Naive thymus-derived CD8-positive, alpha-beta T cell (primary cell): ENCODE measurements at regions not wholly inside any gene's neighbourhood (a gene's known extent, or its start where the extent isn't known, plus 50 kb on each side); places are given as distances from the start of the nearest gene placed in this dataset.

Source experiments
- ATAC-seq, 2 donors: fragments of 150-1000 bp; cut with Tn5 transposase in 1 of 2; sonication (Bioruptor Pico), chemical (Tn5 transposase) in 1 of 2; 1 replicate in 1 of 2; 2 replicates in 1 of 2; pipeline ENCODE4 v1.10.0; 2021; ENCODE audit warnings: mild to moderate bottlenecking in 2 of 2, moderate library complexity in 2 of 2
- POLR2A ChIA-PET: fragments of 350-600 bp; sonication (Branson Sonifier 250); formaldehyde crosslinking; loops from one replicate; lab custom pipeline; 2021; ENCODE audit warnings: antibody characterized with exemption; lab: Charles Lee
- DNase-seq, 10 donors: peaks; one replicate each; pipeline versions ENCODE4 v3.0.0 to v3.0.0-alpha.2; 2020 to 2022
- H3K27ac Mint-ChIP-seq, 10 donors: one replicate each; pipeline ENCODE4 v1.8.0; 2020 to 2022; ENCODE audit warnings: mild to moderate bottlenecking in 10 of 10, mixed read lengths in 10 of 10, moderate library complexity in 4 of 10, inconsistent platforms in 1 of 10
- H3K27me3 Mint-ChIP-seq, 5 donors: one replicate each; pipeline ENCODE4 v1.8.0; 2021 to 2022; ENCODE audit warnings: mixed read lengths in 5 of 5
- H3K36me3 Mint-ChIP-seq, 3 donors: one replicate each; pipeline ENCODE4 v1.8.0; 2020 to 2022; ENCODE audit warnings: mixed read lengths in 3 of 3, mild to moderate bottlenecking in 2 of 3, inconsistent platforms in 1 of 3
- H3K4me1 Mint-ChIP-seq, 4 donors: one replicate each; pipeline ENCODE4 v1.8.0; 2021 to 2022; ENCODE audit warnings: mixed read lengths in 4 of 4
- H3K4me3 Mint-ChIP-seq, 10 donors: one replicate each; pipeline ENCODE4 v1.8.0; 2020 to 2022; ENCODE audit warnings: mild to moderate bottlenecking in 10 of 10, mixed read lengths in 10 of 10, moderate library complexity in 6 of 10, inconsistent platforms in 1 of 10
- H3K9me3 Mint-ChIP-seq, 9 donors: one replicate each; pipeline ENCODE4 v1.8.0; 2020 to 2022; ENCODE audit warnings: mixed read lengths in 9 of 9, mild to moderate bottlenecking in 3 of 9, inconsistent platforms in 1 of 9, moderate library complexity in 1 of 9

- DNase-seq (no peak), ATAC-seq (no peak)
- H3K9me3 Mint-ChIP-seq: peaks cover 0 to 2% (median 0%) of the 10 kb centered on the region in 9 donors
- POLR2A ChIA-PET: no interaction called here
- H3K36me3 Mint-ChIP-seq: no peaks in the 10 kb centered on the region
- H3K27me3 Mint-ChIP-seq: peaks cover 0 to 5% (median 0%) of the 10 kb centered on the region in 5 donors
- no peak overlapping the region for H3K27ac Mint-ChIP-seq
- no peak overlapping the region for H3K4me3 Mint-ChIP-seq
- no peaks in the 10 kb centered on the region for H3K4me1 Mint-ChIP-seq
Observed at GRCh38 chr7:35386082-35386815, 132.3 kb upstream of the TBX20 start.

GRCh38 chr7:35384761-35385700 lies 131.1 kb upstream of the TBX20 start:
- no peak for ATAC-seq
- Mint-ChIP-seq H3K27me3 (peaks cover under 1 to 8% (median 4%) of the 10 kb centered on the region in 5 donors), H3K4me3 (no peak overlapping the region), H3K9me3 (no peaks in the 10 kb centered on the region), H3K4me1 (no peaks in the 10 kb centered on the region), H3K27ac (no peak overlapping the region), H3K36me3 (no peaks in the 10 kb centered on the region)
- POLR2A ChIA-PET: no interaction called here
- DNase-seq: no peak

- H3K4me1 Mint-ChIP-seq: no peaks in the 10 kb centered on the region
- DNase-seq (no peak), ATAC-seq (no peak)
- POLR2A ChIA-PET: no interaction called here
- H3K9me3 Mint-ChIP-seq: no peaks in the 10 kb centered on the region
- H3K4me3 Mint-ChIP-seq: no peak overlapping the region
- peaks cover 6 to 15% (median 14%) of the 10 kb centered on the region in 5 donors for H3K27me3 Mint-ChIP-seq
- no peaks in the 10 kb centered on the region for H3K36me3 Mint-ChIP-seq
- no peak overlapping the region for H3K27ac Mint-ChIP-seq
Observed at GRCh38 chr7:35380739-35381224, 126.9 kb upstream of the TBX20 start.

GRCh38 chr7:35379481-35379880 lies 125.6 kb upstream of the TBX20 start:
- DNase-seq: no peak
- H3K4me1 Mint-ChIP-seq: no peaks in the 10 kb centered on the region
- H3K27ac Mint-ChIP-seq: no peak overlapping the region
- no peaks in the 10 kb centered on the region for H3K36me3 Mint-ChIP-seq
- no peak for ATAC-seq
- peaks cover 0 to 7% (median 0%) of the 10 kb centered on the region in 9 donors for H3K9me3 Mint-ChIP-seq
- no peak overlapping the region for H3K4me3 Mint-ChIP-seq
- peaks cover 6 to 19% (median 14%) of the 10 kb centered on the region in 5 donors for H3K27me3 Mint-ChIP-seq
- POLR2A ChIA-PET: no interaction called here

GRCh38 chr7:35375516-35375915 lies 121.6 kb upstream of the TBX20 start:
- no peaks in the 10 kb centered on the region for H3K36me3 Mint-ChIP-seq
- H3K27me3 Mint-ChIP-seq: peaks cover 3 to 15% (median 12%) of the 10 kb centered on the region in 5 donors
- H3K27ac Mint-ChIP-seq: no peak overlapping the region
- no peaks in the 10 kb centered on the region for H3K4me1 Mint-ChIP-seq
- H3K9me3 Mint-ChIP-seq: peaks cover 0 to 17% (median 0%) of the 10 kb centered on the region in 9 donors
- ATAC-seq (no peak), DNase-seq (no peak)
- H3K4me3 Mint-ChIP-seq: no peak overlapping the region
- POLR2A ChIA-PET: no interaction called here

- POLR2A ChIA-PET: no interaction called here
- ATAC-seq (no peak), DNase-seq (no peak)
- H3K4me1 Mint-ChIP-seq: no peaks in the 10 kb centered on the region
- H3K27me3 Mint-ChIP-seq: peaks cover 2 to 13% (median 11%) of the 10 kb centered on the region in 5 donors
- H3K36me3 Mint-ChIP-seq: no peaks in the 10 kb centered on the region
- H3K4me3 Mint-ChIP-seq: no peak overlapping the region
- peaks cover 0 to 17% (median 0%) of the 10 kb centered on the region in 9 donors for H3K9me3 Mint-ChIP-seq
- peak overlapping the region in 1 of 10 donors; percentile 2 for H3K27ac Mint-ChIP-seq
Observed at GRCh38 chr7:35374858-35375257, 121.0 kb upstream of the TBX20 start.

GRCh38 chr7:35371221-35371620 lies 117.3 kb upstream of the TBX20 start:
- H3K9me3 Mint-ChIP-seq: peaks cover 0 to 17% (median 0%) of the 10 kb centered on the region in 9 donors
- peaks cover 0 to 5% (median 0%) of the 10 kb centered on the region in 5 donors for H3K27me3 Mint-ChIP-seq
- H3K4me1 Mint-ChIP-seq: no peaks in the 10 kb centered on the region
- H3K36me3 Mint-ChIP-seq: no peaks in the 10 kb centered on the region
- H3K27ac Mint-ChIP-seq: no peak overlapping the region
- no peak for ATAC-seq
- H3K4me3 Mint-ChIP-seq: no peak overlapping the region
- POLR2A ChIA-PET: no interaction called here
- no peak for DNase-seq

GRCh38 chr7:35370687-35371086 lies 116.8 kb upstream of the TBX20 start:
- Mint-ChIP-seq H3K27ac (no peak overlapping the region), H3K27me3 (peaks cover 0 to 5% (median 0%) of the 10 kb centered on the region in 5 donors), H3K9me3 (peaks cover 0 to 17% (median 0%) of the 10 kb centered on the region in 9 donors), H3K4me1 (no peaks in the 10 kb centered on the region), H3K36me3 (no peaks in the 10 kb centered on the region), H3K4me3 (no peak overlapping the region)
- POLR2A ChIA-PET: no interaction called here
- no peak for DNase-seq
- ATAC-seq: no peak

- Mint-ChIP-seq H3K4me1 (no peaks in the 10 kb centered on the region), H3K36me3 (no peaks in the 10 kb centered on the region), H3K9me3 (no peaks in the 10 kb centered on the region), H3K4me3 (no peak overlapping the region), H3K27me3 (peaks cover 0 to 18% (median 6%) of the 10 kb centered on the region in 5 donors), H3K27ac (no peak overlapping the region)
- POLR2A ChIA-PET: no interaction called here
- ATAC-seq: no peak
- no peak for DNase-seq
Observed at GRCh38 chr7:35366167-35367155, 112.6 kb upstream of the TBX20 start.

GRCh38 chr7:35365523-35365922 lies 111.6 kb upstream of the TBX20 start:
- Mint-ChIP-seq H3K9me3 (no peaks in the 10 kb centered on the region), H3K36me3 (no peaks in the 10 kb centered on the region), H3K27me3 (peaks cover 1 to 18% (median 8%) of the 10 kb centered on the region in 5 donors), H3K27ac (no peak overlapping the region), H3K4me1 (no peaks in the 10 kb centered on the region), H3K4me3 (no peak overlapping the region)
- ATAC-seq (no peak), DNase-seq (no peak)
- POLR2A ChIA-PET: no interaction called here

- Mint-ChIP-seq H3K27ac (no peak overlapping the region), H3K9me3 (no peaks in the 10 kb centered on the region), H3K36me3 (no peaks in the 10 kb centered on the region), H3K4me1 (no peaks in the 10 kb centered on the region), H3K4me3 (no peak overlapping the region), H3K27me3 (peaks cover 1 to 19% (median 5%) of the 10 kb centered on the region in 5 donors)
- no peak for DNase-seq
- no peak for ATAC-seq
- POLR2A ChIA-PET: no interaction called here
Observed at GRCh38 chr7:35362341-35362740, 108.4 kb upstream of the TBX20 start.

GRCh38 chr7:35359423-35359822 lies 105.5 kb upstream of the TBX20 start:
- no peak for DNase-seq
- no peaks in the 10 kb centered on the region for H3K36me3 Mint-ChIP-seq
- no peak for ATAC-seq
- no peak overlapping the region for H3K27ac Mint-ChIP-seq
- POLR2A ChIA-PET: no interaction called here
- H3K9me3 Mint-ChIP-seq: no peaks in the 10 kb centered on the region
- peaks cover 8 to 40% (median 11%) of the 10 kb centered on the region in 5 donors for H3K27me3 Mint-ChIP-seq
- H3K4me3 Mint-ChIP-seq: no peak overlapping the region
- no peaks in the 10 kb centered on the region for H3K4me1 Mint-ChIP-seq
